ENCODE measurements at regions not wholly inside any gene's neighbourhood (a gene's known extent, or its start where the extent isn't known, plus 50 kb on each side); places are given as distances from the start of the nearest gene placed in this dataset.

DNA sequence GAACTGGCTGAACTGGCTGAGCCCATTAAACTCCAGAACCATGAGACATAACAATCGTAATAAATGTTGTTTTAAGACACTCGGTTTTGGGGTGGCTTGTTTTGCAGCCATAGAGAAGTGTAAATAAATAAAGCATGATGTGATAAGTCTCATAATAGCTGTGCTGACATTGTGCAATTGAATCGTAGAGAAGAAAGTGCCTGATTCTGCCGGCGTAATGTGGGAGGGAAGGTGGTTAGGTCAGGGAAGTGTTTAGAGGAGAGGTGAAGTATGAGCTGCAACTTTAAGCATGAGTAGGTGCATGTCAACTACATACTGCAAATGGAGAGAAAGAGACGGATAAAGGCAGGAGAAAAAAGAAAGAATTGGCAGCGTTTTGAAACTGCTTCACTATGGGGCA is 217.1 kb downstream of the BLID start:
- TF ChIP-seq, protein P1, sequence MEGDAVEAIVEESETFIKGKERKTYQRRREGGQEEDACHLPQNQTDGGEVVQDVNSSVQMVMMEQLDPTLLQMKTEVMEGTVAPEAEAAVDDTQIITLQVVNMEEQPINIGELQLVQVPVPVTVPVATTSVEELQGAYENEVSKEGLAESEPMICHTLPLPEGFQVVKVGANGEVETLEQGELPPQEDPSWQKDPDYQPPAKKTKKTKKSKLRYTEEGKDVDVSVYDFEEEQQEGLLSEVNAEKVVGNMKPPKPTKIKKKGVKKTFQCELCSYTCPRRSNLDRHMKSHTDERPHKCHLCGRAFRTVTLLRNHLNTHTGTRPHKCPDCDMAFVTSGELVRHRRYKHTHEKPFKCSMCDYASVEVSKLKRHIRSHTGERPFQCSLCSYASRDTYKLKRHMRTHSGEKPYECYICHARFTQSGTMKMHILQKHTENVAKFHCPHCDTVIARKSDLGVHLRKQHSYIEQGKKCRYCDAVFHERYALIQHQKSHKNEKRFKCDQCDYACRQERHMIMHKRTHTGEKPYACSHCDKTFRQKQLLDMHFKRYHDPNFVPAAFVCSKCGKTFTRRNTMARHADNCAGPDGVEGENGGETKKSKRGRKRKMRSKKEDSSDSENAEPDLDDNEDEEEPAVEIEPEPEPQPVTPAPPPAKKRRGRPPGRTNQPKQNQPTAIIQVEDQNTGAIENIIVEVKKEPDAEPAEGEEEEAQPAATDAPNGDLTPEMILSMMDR (IDR thresholded peaks at IDR 0.05), result no peak
- no peak for TF ChIP-seq POLR2A (IDR thresholded peaks at IDR 0.05)
